Neural cell (in vitro differentiated cells): ENCODE measurements at regions not wholly inside any gene's neighbourhood (a gene's known extent, or its start where the extent isn't known, plus 50 kb on each side); places are given as distances from the start of the nearest gene placed in this dataset.

Source experiments
- H2AFZ ChIP-seq: fragments of 200-600, 300-800 bp; sonication (generic), shearing (Covaris generic); 2 replicates; pipeline ENCODE4 v1.6.0; 2014; ENCODE audit warnings: low read depth, mild to moderate bottlenecking, antibody characterized with exemption, low read length, moderate library complexity
- H3F3A ChIP-seq: fragments of 200-600 bp; shearing (Covaris generic); 2 replicates; pipeline ENCODE4 v1.6.1; 2016; ENCODE audit warnings: mild to moderate bottlenecking, moderate library complexity, mixed read lengths, antibody characterized with exemption, low read length; ENCODE audit not compliant: insufficient read depth, poor library complexity, severe bottlenecking
- H3K27ac ChIP-seq: fragments of 200-600, 300-800 bp; sonication (generic), shearing (Covaris generic); 2 replicates; pipeline ENCODE4 v1.5.1; 2014; ENCODE audit warnings: mild to moderate bottlenecking, low read length, moderate library complexity
- H3K27me3 ChIP-seq: fragments of 300-800, 200-600 bp; sonication (generic), shearing (Covaris generic); 2 replicates; pipeline ENCODE4 v1.6.0; 2014; ENCODE audit warnings: mild to moderate bottlenecking, low read depth, low read length, moderate library complexity; ENCODE audit not compliant: insufficient read depth
- H3K36me3 ChIP-seq: fragments of 300-800, 200-600 bp; sonication (generic), shearing (Covaris generic); 2 replicates; pipeline ENCODE4 v1.5.1; 2014; ENCODE audit warnings: mild to moderate bottlenecking, antibody characterized with exemption, low read length, moderate library complexity; ENCODE audit not compliant: insufficient read depth
- H3K4me2 ChIP-seq: fragments of 300-800, 200-600 bp; sonication (generic), shearing (Covaris generic); 2 replicates; pipeline ENCODE4 v1.6.0; 2014; ENCODE audit warnings: mild to moderate bottlenecking, low read length
- H3K4me3 ChIP-seq: fragments of 300-800, 200-600 bp; sonication (generic), shearing (Covaris generic); 2 replicates; pipeline ENCODE4 v1.5.1; 2014; ENCODE audit warnings: mild to moderate bottlenecking, low read length, moderate library complexity
- H3K79me2 ChIP-seq: fragments of 200-600 bp; shearing (Covaris generic); replicated peaks from 2 replicates; pipeline ENCODE4 v1.6.0; 2014; ENCODE audit warnings: mild to moderate bottlenecking, low read length, moderate library complexity; ENCODE audit not compliant: insufficient read depth
- H3K9ac ChIP-seq: fragments of 300-800, 200-600 bp; sonication (generic), shearing (Covaris generic); 2 replicates; pipeline ENCODE4 v1.6.1; 2016; ENCODE audit warnings: mild to moderate bottlenecking, low read length, mixed read lengths
- H3K9me2 ChIP-seq: fragments of 200-600 bp; shearing (Covaris generic); 2 replicates; pipeline ENCODE4 v1.6.1; 2016; ENCODE audit warnings: mild to moderate bottlenecking, low read length, mixed read lengths; ENCODE audit not compliant: insufficient read depth
- H3K9me3 ChIP-seq: fragments of 200-600, 300-800 bp; sonication (generic), shearing (Covaris generic); 2 replicates; pipeline ENCODE4 v1.6.1; 2016; ENCODE audit warnings: mild to moderate bottlenecking, mixed run types, low read length, moderate library complexity, mixed read lengths
- H4K20me1 ChIP-seq: fragments of 200-600 bp; shearing (Covaris generic); 2 replicates; pipeline ENCODE4 v1.6.1; 2016; ENCODE audit warnings: mild to moderate bottlenecking, mixed run types; ENCODE audit not compliant: insufficient read depth
- EP300 ChIP-seq: fragments of 450-650 bp; conservative IDR thresholded peaks from 2 replicates; pipeline ENCODE4 v1.6.1; 2014; ENCODE audit warnings: antibody characterized with exemption, mild to moderate bottlenecking, moderate library complexity; ENCODE audit not compliant: poor library complexity, severe bottlenecking
- EZH2 ChIP-seq: fragments of 200-600, 300-800 bp; shearing (Covaris generic), sonication (generic); IDR thresholded peaks from 2 replicates; pipeline ENCODE4 v1.6.1; 2014; ENCODE audit warnings: antibody characterized with exemption, low read length, borderline replicate concordance, mild to moderate bottlenecking; ENCODE audit not compliant: insufficient read depth, poor library complexity, severe bottlenecking
- MXI1 ChIP-seq: fragments of 450-650 bp; conservative IDR thresholded peaks from 2 replicates; pipeline ENCODE4 v1.6.1; 2014; ENCODE audit warnings: antibody characterized with exemption, mild to moderate bottlenecking; ENCODE audit not compliant: poor library complexity, severe bottlenecking
- POLR2AphosphoS5 ChIP-seq: IDR thresholded peaks from 2 replicates; pipeline ENCODE4 v1.6.1; 2012
- RAD21 ChIP-seq: fragments of 450-650 bp; conservative IDR thresholded peaks from 2 replicates; pipeline ENCODE4 v1.6.1; 2014; ENCODE audit warnings: antibody characterized with exemption, mild to moderate bottlenecking, moderate library complexity
- REST ChIP-seq: IDR thresholded peaks from 2 replicates; pipeline ENCODE4 v1.6.1; 2012; ENCODE audit warnings: borderline replicate concordance
- SMC3 ChIP-seq: fragments of 450-650 bp; conservative IDR thresholded peaks from 2 replicates; pipeline ENCODE4 v1.6.1; 2014; ENCODE audit warnings: antibody characterized with exemption, mild to moderate bottlenecking, moderate library complexity; ENCODE audit not compliant: poor library complexity
- TAF1 ChIP-seq: IDR thresholded peaks from 2 replicates; pipeline ENCODE4 v1.6.1; 2012; ENCODE audit warnings: low read depth
- TF ChIP-seq, protein P1 (sequence below): fragments of 450-650 bp; IDR thresholded peaks from 2 replicates; pipeline ENCODE4 v1.5.1; 2014; ENCODE audit warnings: antibody characterized with exemption, mild to moderate bottlenecking, moderate library complexity; ENCODE audit not compliant: poor library complexity, severe bottlenecking

GRCh38 chr6:101116337-101116736 is 235.2 kb upstream of the ASCC3 start:
- Histone ChIP-seq H3K4me3 (no peak overlapping the region), H3K79me2 (no peaks in the 10 kb centered on the region), H3K27ac (no peak overlapping the region), H3K4me2 (no peak overlapping the region), H3K36me3 (no peaks in the 10 kb centered on the region), H3F3A (no peaks in the 10 kb centered on the region), H3K9me2 (no peaks in the 10 kb centered on the region), H4K20me1 (no peaks in the 10 kb centered on the region), H3K9me3 (no peaks in the 10 kb centered on the region), H2AFZ (no peak overlapping the region), H3K9ac (no peak overlapping the region), H3K27me3 (no peaks in the 10 kb centered on the region)
- TF ChIP-seq SMC3 (no peak), EZH2 (no peak), TAF1 (no peak), RAD21 (no peak), EP300 (no peak), POLR2AphosphoS5 (no peak)
- TF ChIP-seq, protein P1, sequence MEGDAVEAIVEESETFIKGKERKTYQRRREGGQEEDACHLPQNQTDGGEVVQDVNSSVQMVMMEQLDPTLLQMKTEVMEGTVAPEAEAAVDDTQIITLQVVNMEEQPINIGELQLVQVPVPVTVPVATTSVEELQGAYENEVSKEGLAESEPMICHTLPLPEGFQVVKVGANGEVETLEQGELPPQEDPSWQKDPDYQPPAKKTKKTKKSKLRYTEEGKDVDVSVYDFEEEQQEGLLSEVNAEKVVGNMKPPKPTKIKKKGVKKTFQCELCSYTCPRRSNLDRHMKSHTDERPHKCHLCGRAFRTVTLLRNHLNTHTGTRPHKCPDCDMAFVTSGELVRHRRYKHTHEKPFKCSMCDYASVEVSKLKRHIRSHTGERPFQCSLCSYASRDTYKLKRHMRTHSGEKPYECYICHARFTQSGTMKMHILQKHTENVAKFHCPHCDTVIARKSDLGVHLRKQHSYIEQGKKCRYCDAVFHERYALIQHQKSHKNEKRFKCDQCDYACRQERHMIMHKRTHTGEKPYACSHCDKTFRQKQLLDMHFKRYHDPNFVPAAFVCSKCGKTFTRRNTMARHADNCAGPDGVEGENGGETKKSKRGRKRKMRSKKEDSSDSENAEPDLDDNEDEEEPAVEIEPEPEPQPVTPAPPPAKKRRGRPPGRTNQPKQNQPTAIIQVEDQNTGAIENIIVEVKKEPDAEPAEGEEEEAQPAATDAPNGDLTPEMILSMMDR: no peak

- H3K79me2 ChIP-seq: no peaks in the 10 kb centered on the region
- no peaks in the 10 kb centered on the region for H3K9me2 ChIP-seq
- no peak overlapping the region for H3K9ac ChIP-seq
- no peak overlapping the region for H2AFZ ChIP-seq
- no peaks in the 10 kb centered on the region for H3K9me3 ChIP-seq
- TF ChIP-seq TAF1: no peak
- no peak for TF ChIP-seq EZH2
- no peak for TF ChIP-seq SMC3
- TF ChIP-seq MXI1: no peak
- TF ChIP-seq, protein P1: no peak
- no peak overlapping the region for H3K4me2 ChIP-seq
- H3K36me3 ChIP-seq: no peaks in the 10 kb centered on the region
- no peak overlapping the region for H3K4me3 ChIP-seq
- no peaks in the 10 kb centered on the region for H3K27me3 ChIP-seq
- H3F3A ChIP-seq: no peaks in the 10 kb centered on the region
- H4K20me1 ChIP-seq: no peaks in the 10 kb centered on the region
- H3K27ac ChIP-seq: no peak overlapping the region
Measured at GRCh38 chr6:101117393-101118135, 236.4 kb upstream of the ASCC3 start.

DNA sequence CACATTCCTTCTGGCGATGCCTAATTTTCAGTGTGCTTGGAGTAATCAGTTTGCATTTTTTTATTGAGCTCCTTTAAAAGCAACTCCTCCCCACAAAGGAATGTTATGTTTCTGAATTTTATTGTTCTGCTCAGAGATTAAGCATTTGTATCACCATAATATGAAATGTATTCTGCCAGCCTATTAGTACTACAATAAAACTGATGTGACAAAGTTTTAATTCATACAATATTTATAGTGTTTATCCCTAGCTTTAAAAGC is 236.9 kb upstream of the ASCC3 start:
- Histone ChIP-seq H3K4me3 (no peak overlapping the region), H3K9me3 (no peaks in the 10 kb centered on the region), H4K20me1 (no peaks in the 10 kb centered on the region), H3K4me2 (no peak overlapping the region), H3K9ac (no peak overlapping the region), H3K79me2 (no peaks in the 10 kb centered on the region), H3K9me2 (no peaks in the 10 kb centered on the region), H3K27ac (no peak overlapping the region), H2AFZ (no peak overlapping the region), H3K27me3 (no peaks in the 10 kb centered on the region), H3F3A (no peaks in the 10 kb centered on the region), H3K36me3 (no peaks in the 10 kb centered on the region)
- no peak for TF ChIP-seq EZH2
- no peak for TF ChIP-seq POLR2AphosphoS5
- TF ChIP-seq REST: no peak
- TF ChIP-seq SMC3: no peak
- no peak for TF ChIP-seq MXI1
- TF ChIP-seq, protein P1: no peak
- TF ChIP-seq EP300: no peak
- TF ChIP-seq RAD21: no peak
- no peak for TF ChIP-seq TAF1
